Inflammatory macrophage treated with lipopolysaccharide for 4 hours (primary cell): ENCODE measurements at regions not wholly inside any gene's neighbourhood (a gene's known extent, or its start where the extent isn't known, plus 50 kb on each side); places are given as distances from the start of the nearest gene placed in this dataset.

Experiments
- DNase-seq: peaks from one replicate; pipeline ENCODE4 v3.0.0-alpha.2; 2020

DNA sequence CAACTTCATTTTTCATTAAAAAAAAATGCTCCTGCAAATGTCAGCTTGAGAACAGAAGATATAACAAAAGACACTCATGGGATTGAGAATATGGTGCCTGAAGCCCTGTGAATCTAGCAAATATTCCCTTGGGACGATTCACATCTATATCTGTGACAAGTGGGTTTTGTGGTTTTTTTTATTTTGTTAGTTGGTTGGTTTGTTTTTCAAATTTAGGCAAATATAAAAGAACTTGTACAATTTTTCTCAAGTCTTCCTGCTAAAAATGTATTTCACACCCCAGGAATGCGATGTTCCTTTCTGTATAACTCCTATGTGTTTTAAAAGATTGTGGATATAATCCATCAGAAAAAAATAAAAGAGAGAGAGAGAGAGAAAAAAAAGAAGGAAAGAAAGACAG is 1061.8 kb upstream of the ARRDC3 start:
- no peak for DNase-seq

DNA sequence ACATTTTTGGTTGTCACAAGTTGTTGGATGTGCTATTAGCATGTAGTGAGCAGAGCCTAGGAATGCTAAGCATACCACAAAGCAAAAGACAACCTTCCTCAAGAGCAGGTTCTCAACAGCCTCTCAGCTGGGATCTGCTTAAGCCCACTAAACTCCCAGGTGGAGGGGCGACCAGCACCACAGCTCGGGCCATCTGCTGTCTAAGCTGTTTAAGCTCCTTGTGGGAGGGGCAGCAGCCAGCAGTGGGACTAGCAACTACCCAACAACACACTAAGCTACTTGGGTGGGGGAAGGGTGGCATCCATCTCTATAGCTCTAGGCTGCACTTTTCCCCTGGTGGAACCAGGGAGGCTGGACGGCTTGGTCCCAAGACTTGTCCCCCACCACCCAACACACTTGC is 1052.7 kb upstream of the ARRDC3 start:
- DNase-seq, result no peak

DNA sequence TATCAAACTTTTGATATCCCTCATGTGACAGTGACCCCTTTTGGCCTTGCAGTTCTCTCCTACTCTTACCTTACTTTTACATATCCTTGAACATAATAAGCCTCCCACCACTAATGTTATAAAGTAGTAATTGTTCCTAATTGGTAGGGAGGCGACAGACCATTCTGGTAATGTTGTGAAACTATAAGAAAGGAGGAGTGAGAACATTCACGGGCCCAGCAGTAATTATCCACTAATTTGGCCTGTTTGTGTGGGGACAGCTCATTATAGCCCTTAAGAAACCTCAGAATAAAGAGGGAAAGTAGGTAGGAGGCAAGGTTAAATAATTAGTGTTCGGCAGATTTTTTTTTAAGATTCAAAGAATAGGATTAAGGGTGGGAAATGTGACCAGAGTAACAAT is 1046.5 kb upstream of the ARRDC3 start:
- DNase-seq, result no peak

DNA sequence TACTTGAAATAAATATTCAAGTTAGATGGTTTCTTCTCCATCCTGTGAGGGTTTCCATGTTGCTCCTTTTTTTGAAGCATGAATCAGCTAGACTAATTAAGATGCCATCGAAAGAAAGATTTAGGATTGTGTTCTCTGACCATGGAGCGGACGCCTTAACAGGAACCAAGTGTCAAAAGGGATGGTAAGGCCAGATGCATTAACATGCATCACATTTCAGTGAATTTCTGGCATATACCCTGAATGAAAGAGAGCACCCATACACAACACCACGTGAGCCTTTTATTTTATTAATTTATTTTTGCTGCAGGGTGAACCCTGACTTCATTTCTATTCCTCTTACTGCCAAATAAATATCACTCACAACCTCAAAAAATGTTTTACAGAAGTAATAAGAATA is 1045.3 kb upstream of the ARRDC3 start:
- DNase-seq, result no peak

- no peak for DNase-seq
Measured at GRCh38 chr5:92424785-92425426, 1041.8 kb upstream of the ARRDC3 start.

GRCh38 chr5:92421942-92422341 is 1038.8 kb upstream of the ARRDC3 start:
- DNase-seq, result no peak

DNA sequence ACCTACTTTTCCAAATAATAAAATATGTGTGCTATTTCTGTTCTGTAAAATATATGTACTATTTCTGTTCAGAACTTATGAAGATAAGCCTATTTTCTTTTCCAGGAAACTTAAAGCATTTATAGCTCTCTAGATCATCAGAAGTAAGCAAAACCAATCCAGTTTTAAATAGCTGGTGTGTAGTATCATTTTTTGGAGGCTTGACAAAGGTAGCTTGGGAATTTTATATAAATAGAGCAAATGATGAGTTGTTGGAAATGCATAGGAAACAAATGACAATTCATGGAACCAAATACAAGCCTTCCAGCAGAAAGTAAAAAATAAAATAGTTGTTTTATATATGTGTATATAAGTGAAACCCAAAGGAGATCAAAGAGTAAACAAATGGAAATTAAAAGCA is 1038.1 kb upstream of the ARRDC3 start:
- DNase-seq, result no peak

DNA sequence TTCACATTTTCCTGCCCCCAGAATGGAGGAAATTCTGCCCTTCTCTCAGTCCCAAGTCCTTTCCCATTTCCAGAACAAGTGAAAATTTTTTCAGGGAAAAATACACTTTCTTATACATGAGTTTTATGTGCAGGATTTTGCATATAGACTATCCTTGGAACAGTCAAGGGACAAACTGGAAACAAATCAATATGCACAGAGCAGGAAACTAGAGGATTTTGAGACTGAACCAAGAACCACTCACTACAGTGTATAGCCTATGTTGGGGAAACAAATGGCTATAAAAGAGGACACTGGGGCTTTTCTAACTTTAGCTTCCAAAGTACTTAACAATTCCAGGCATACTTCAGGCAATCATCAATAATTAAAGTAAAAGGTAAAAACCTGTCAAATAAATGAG is 1036.1 kb upstream of the ARRDC3 start:
- no peak for DNase-seq

- no peak for DNase-seq
Measured at GRCh38 chr5:92418341-92418740, 1035.2 kb upstream of the ARRDC3 start.

DNA sequence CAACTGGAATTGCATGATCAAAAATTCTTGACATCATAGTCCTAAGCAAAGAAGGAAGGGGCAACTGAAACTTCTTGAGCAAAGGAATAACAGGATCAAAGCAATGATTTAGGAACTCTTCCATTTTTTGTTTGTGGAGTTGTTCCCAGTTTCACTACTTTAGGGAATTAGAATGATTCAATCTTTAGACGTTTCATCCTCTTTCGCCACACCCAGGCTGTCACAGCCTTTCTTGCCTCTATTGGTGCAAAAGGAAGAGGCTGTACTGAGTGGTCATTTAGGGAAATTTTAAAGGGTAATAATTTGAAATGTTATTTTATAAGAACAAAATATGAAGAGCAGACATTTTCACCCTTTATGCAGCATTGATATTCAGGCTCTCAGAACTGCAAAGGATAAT is 1026.0 kb upstream of the ARRDC3 start:
- DNase-seq, result no peak

DNA sequence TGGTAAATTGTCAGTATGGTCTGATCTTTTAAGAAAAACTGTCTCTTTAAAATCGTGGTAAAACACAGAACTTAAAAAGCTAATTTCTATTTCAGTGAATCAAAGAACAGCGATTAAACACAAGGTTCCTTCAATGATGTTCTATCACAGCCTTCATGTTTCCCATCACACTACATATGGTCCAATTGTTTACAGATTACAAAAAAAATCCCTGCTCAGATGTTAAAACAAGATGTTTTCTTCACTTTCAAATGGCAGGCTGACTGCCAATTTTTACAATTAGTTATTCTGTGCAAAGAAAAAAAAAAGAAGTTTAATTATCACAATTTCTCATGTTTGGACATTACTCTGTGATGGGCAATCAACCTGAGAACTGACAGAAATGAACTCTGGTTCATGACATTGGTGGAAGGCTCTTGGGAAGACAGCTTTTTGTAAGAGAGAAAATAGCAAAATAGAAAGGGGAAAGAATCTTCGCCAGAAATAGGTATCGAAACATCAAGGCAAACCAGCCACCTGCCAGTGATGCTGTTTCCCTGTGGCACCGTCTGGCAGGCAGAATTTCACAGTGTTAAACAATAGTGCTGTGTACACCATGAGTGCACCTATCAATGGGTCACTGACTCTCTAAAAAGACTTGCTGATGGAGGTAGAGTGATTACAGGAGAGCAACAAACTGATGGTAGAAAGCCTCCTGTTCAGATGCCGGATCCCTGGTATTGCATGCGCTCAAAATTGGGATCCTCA is 1020.0 kb upstream of the ARRDC3 start:
- no peak for DNase-seq

- no peak for DNase-seq
Measured at GRCh38 chr5:92402045-92402444, 1018.9 kb upstream of the ARRDC3 start.

GRCh38 chr5:92401492-92401891 is 1018.4 kb upstream of the ARRDC3 start:
- no peak for DNase-seq

DNA sequence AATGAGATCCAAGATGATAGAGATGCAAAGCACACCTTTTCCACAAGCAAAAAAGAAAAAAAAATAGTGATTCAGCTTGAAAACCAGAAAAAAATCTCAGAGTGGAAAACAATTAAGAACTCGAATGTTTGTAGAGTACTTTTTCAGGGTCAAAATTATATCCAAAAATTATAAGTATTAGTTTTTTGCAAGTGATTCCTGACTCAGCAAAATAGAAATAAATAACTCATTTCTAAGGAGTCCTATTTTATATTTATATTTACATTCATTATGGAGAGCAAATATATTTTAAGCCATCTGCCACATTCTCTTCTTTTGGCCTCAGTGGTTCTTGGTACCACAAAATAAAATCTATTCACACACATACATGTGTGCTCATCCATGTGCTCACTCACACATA is 1011.8 kb upstream of the ARRDC3 start:
- DNase-seq, result no peak

- DNase-seq, result no peak
Measured at GRCh38 chr5:92390657-92391056, 1007.5 kb upstream of the ARRDC3 start.

DNA sequence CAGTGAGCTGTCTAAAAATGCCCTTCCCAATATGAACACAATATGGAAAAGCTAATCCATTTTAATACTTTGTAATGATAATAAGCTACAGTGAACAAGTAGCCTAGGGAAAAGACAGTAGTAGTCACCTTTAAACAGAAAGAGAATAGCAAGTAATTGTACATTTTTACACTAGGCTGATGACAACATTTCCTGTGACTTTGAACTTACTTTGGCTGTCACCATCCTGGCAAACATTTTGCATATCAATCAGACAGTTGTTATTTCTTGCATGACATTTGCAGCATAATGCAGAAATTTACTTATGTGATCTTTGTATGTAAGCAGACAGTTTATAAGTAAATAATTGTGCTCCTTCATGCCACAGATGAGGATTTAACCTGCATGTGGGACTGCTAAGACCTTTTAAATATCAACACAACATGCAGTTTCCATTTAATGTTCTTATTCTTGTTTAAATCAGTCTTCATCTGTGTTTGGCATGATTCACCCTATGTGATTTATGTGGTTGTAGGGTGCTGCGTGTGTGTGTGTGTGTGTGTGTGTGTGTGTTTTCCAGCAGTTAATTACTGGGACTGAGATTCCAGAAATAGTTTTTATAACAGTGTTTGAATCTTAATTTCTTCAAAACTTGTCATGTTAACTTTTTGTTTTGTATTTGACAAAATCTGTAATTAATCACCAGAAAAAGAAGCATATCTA is 997.1 kb upstream of the ARRDC3 start:
- no peak for DNase-seq

DNA sequence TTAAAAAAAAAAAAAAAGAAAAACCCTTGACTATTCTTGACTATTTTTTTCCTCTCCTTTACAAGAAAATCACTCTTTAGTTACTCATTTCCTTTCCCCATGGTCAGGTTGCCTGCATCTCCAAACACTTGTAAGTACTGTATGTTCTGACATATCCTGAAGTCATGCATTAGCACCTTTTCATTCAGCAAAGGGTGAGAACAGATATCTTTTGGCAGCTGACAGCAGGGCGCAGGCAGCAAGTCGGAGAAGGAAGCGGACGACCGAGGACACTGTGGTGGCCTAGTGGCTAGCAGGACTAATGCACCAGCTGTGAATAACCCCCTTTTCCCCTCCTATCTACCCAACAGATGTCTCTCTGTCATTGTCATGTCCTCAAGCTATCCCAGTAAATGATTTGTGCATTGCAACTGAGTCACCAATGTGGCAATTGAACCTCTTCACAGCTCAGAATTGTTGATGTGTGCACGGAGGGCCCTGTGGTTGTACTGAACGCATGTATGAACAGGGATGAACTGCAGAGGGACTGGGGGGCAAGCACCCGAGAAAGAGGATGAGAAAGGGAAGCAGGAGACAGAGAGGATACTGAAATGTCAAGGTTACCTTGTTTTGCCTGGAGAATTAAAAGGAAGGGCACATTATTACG is 996.0 kb upstream of the ARRDC3 start:
- DNase-seq, result no peak

- DNase-seq, result no peak
Measured at GRCh38 chr5:92374859-92375258, 991.7 kb upstream of the ARRDC3 start.

GRCh38 chr5:92372766-92373165 is 989.6 kb upstream of the ARRDC3 start:
- no peak for DNase-seq

- DNase-seq, result no peak
Measured at GRCh38 chr5:92371889-92372235, 988.7 kb upstream of the ARRDC3 start.

GRCh38 chr5:92371171-92371888 is 988.2 kb upstream of the ARRDC3 start:
- no peak for DNase-seq

DNA sequence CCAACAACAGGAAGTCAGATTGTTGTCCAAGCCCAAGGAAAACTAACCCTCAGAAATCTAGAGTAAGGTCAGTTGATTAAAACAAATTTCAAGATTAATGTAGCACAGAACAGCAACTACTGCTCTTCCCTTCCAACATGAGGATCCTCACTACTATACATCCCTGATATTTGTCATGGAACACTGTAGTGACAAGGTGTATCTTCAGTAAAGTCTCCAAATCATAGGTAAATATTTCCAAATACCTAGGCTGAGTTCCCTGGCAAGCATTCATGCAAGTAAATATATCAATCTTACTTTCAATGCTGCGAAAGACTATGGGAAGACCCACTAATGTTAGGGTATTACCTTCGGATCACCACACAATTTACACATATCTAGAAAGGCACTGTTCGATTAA is 986.9 kb upstream of the ARRDC3 start:
- no peak for DNase-seq

DNA sequence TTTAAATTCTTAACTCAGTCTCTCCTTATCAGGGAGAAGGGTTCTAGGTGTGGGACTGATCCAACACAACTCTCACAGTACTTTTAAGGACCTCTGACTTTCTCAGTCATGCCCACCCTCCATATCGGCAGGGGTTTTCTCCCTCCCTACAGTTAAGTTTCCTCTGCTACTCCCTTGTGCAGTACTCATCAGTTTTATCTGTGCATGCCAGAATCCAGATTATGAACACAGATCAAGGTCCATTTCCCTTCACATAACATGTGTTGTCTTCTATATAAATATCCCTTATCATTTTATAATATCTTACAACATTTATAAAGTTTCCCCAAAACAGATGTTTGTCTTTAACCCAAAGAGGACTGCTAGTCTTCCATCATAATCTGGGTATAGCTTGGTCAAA is 986.5 kb upstream of the ARRDC3 start:
- DNase-seq, result no peak
